AG09319 (cell line): ENCODE measurements at regions not wholly inside any gene's neighbourhood (a gene's known extent, or its start where the extent isn't known, plus 50 kb on each side); places are given as distances from the start of the nearest gene placed in this dataset.

ENCODE experiments used
- DNase-seq: peaks from one replicate; pipeline ENCODE4 v3.0.0-alpha.2; 2010; ENCODE audit warnings: low read depth; ENCODE audit errors: extremely low read depth
- CTCF ChIP-seq: IDR thresholded peaks from 2 replicates; pipeline ENCODE4 v1.5.1; 2011; ENCODE audit warnings: low read depth, mild to moderate bottlenecking, inconsistent platforms, low read length, moderate library complexity

- no peak for DNase-seq
- no peak for TF ChIP-seq CTCF
Observed at GRCh38 chr18:51666763-51667191, 469.3 kb upstream of the MEX3C start.

GRCh38 chr18:51668101-51668500 is 470.6 kb upstream of the MEX3C start:
- no peak for DNase-seq
- TF ChIP-seq CTCF: peak; percentile 56

DNA sequence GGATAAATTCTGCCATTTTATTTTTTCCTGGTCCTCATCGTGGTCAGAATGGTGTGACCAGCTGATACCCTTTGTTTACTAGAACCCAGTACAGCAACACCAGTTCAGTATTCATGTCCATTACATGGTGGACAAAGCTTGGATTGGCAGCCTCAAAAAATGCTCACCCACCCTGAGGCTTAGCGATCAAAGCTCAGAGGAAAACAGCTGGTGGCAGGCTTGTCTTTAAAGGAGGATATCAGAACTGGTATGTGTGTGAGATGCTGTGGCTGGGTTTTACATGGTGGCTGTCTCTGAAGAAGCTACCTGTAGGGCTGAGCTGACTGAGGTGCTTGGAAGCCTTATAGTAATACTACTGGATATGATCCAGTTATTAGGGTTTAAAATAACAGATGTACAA is 471.1 kb upstream of the MEX3C start:
- no peak for TF ChIP-seq CTCF

GRCh38 chr18:51686590-51686989 is 489.1 kb upstream of the MEX3C start:
- DNase-seq: no peak
- no peak for TF ChIP-seq CTCF

More for the DNA sequence above, 471.1 kb upstream of the MEX3C start:
- no peak for DNase-seq

GRCh38 chr18:51687845-51688585 is 490.5 kb upstream of the MEX3C start:
- DNase-seq: no peak
- no peak for TF ChIP-seq CTCF

- no peak for TF ChIP-seq CTCF
- no peak for DNase-seq
Observed at GRCh38 chr18:51692612-51693011, 495.1 kb upstream of the MEX3C start.

DNA sequence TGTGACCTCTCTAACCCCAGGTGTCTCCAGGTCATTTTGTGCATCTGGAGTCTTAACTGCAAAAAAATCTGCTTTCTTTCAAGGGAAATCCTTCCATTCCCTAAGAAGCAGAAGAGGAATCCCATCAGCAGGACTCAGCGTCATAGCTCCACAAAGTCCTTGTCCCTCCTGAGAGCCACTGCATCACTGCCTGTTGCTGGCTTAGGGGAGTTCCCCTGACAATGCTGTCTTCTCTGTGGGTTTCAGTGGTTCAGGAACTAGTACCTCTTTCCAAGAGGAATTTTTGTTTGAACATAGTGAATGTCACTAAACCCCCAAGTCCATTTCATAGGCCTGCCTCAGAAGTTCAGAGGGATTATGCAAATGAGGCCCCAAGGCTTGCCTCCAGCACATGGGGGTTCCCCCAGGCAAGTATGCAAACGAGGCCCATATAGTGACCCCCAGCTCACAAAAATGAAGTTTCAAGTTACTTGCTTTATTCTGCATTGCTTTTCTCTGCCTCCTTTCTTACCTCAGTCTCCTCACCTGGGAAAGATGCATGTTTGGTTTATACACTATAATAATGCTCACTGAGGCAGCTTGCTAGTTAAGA is 513.9 kb upstream of the MEX3C start:
- DNase-seq: no peak
- TF ChIP-seq CTCF: no peak
